Nephron (organoid): ENCODE measurements at regions not wholly inside any gene's neighbourhood (a gene's known extent, or its start where the extent isn't known, plus 50 kb on each side); places are given as distances from the start of the nearest gene placed in this dataset.
"Not testable (repeated sequence)": the region's sequence is repeated elsewhere in the genome, so short reads cannot be mapped to it uniquely, and the experiment has no call there.

ENCODE experiments used
- H3K27ac Mint-ChIP-seq, 3 experiments: 2 replicates each; pipeline ENCODE4 v1.8.0; 2020; ENCODE audit warnings: mixed read lengths in 3 of 3, mild to moderate bottlenecking in 2 of 3, moderate library complexity in 1 of 3
- H3K27me3 Mint-ChIP-seq: 2 replicates; pipeline ENCODE4 v1.8.0; 2021; ENCODE audit warnings: low read depth, mild to moderate bottlenecking, moderate library complexity, mixed read lengths
- H3K36me3 Mint-ChIP-seq: 2 replicates; pipeline ENCODE4 v1.8.0; 2020; ENCODE audit warnings: low read depth, mixed read lengths
- H3K4me1 Mint-ChIP-seq: 2 replicates; pipeline ENCODE4 v1.8.0; 2020; ENCODE audit warnings: mixed read lengths
- H3K4me3 Mint-ChIP-seq, 3 experiments: 2 replicates each; pipeline ENCODE4 v1.8.0; 2020; ENCODE audit warnings: mild to moderate bottlenecking in 3 of 3, mixed read lengths in 3 of 3, moderate library complexity in 2 of 3
- H3K9me3 Mint-ChIP-seq: 2 replicates; pipeline ENCODE4 v1.8.0; 2020; ENCODE audit warnings: mixed read lengths

DNA sequence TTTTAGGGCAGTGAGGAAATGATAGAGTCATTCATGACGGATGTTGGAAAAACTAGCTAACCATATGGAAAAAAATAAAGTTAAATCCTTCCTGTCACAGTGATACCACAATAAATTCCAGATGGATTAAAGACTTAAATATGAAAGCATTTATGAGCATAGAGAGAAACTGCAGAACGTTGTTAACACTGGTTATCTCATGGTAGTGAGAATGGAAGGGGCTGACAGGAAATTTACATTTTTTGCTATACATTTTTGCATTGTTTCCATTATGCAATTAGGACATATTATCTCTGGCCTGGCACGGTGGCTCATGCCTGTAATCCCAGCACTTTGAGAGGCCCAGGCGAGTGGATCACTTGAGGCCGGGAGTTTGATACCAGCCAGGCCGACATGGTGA is 130.5 kb upstream of the VOPP1 start:
- H3K4me3 Mint-ChIP-seq, H3K36me3 Mint-ChIP-seq, H3K4me1 Mint-ChIP-seq, H3K9me3 Mint-ChIP-seq, H3K27me3 Mint-ChIP-seq: not testable (repeated sequence)
- H3K27ac Mint-ChIP-seq: peak overlapping the region; percentile 59 to 93 (median 89)

DNA sequence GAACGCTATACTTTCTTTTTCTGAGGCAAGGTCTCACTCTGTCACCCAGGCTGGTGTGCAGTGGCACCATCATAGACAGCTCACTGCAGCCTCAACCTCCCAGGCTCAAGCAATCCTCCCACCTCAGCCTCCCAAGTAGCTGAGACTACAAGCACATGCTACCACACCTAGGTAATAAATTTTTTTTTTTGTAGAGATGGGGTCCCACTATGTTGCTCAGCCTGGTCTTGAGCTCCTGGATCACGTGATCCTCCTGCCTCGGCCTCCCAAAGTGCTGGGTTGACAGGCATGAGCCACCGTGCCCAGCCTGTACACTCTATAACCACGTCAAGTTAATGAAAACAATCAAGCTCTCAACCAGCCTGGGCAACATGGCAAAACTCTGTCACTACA is 127.1 kb upstream of the VOPP1 start:
- not testable (repeated sequence) for H3K4me3 Mint-ChIP-seq, H3K36me3 Mint-ChIP-seq, H3K9me3 Mint-ChIP-seq, H3K27me3 Mint-ChIP-seq, H3K27ac Mint-ChIP-seq
- H3K4me1 Mint-ChIP-seq: peaks cover 27% of the 10 kb centered on the region

DNA sequence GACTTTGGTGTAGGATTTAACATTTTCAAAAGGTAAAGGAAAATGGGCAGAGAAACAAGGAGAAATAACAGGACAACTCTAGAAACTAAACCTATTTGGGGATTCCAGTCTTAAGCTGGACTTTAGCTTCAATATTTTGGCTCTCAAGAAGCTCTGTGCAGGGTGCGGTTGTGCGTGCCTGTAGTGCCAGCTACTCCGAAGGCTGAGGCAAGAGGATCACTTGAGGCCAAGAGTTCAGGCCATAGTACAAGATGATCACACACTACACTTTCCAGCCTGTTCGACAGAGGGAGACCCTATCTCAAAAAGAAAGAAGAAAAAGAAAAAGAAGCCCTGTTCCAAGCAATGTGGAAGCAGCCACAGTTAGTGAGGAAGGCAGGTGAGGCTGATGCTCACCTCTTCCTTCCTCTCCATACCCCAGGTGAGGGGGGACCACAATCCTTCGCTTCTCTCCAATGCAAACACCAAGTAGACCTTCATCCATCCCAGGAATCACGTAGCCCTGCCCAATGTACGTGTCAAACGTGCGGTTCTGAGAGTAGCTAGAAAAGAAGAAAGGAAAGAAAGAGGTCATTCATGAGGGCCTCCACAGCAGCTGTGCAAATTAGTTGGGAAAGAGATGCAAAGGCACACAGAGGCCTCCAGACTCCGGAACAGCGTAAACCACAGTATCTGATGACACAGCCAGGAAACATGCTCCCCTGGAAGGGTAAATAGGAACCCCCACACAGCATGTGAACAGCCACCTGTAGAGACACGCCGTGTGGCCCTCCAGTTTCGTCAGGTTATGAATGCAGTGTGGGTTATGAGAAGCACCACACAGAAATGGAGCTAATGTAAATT is 126.5 kb upstream of the VOPP1 start:
- not testable (repeated sequence) for H3K4me3 Mint-ChIP-seq, H3K9me3 Mint-ChIP-seq, H3K36me3 Mint-ChIP-seq, H3K27me3 Mint-ChIP-seq
- Mint-ChIP-seq H3K4me1 (peaks cover 33% of the 10 kb centered on the region), H3K27ac (peak overlapping the region in 1 of 3 experiments; percentile 57)

DNA sequence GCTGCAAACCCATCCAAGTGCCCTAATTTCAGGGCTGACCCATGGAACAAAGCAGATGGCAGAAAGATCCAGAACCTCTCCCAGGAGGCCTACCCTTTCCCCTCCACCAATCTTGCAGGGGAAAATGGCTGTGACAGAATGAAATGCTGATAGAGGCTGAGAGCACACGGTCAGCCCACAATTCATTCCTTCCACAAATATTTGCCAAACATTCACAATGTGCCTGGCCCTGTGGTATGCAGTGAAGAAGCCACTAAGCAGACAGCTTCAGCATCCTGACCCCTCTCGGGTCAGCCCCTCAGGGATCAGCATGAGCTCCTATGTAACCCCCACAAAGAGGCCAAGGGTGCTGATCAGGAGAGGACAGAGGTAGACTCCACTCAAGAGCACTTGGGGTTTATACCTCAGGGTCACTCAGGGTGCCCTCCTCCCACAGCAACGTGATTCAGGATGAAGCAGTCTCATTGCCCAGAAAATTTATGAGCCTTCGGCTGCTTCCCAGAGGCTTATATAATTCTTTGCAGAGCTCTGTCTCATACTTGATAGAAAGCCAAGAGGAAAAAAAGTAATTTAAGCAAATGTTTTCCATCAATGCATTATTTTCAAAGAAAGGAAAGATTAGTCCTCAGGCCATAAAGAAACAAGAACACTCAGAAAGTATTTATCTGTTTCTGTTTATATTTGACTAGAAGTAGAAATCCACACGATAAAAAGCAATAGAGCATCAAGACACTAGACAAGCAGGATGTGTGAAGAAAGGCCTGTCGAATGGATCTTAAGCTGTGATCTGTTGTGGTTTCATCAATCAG is 123.8 kb upstream of the VOPP1 start:
- not testable (repeated sequence) for H3K27me3 Mint-ChIP-seq, H3K9me3 Mint-ChIP-seq, H3K36me3 Mint-ChIP-seq
- Mint-ChIP-seq H3K4me1 (peaks cover 28% of the 10 kb centered on the region), H3K4me3 (peak overlapping the region in 2 of 3 experiments; percentile 11 to 15), H3K27ac (peak overlapping the region; percentile 98 to 99 (median 99))

DNA sequence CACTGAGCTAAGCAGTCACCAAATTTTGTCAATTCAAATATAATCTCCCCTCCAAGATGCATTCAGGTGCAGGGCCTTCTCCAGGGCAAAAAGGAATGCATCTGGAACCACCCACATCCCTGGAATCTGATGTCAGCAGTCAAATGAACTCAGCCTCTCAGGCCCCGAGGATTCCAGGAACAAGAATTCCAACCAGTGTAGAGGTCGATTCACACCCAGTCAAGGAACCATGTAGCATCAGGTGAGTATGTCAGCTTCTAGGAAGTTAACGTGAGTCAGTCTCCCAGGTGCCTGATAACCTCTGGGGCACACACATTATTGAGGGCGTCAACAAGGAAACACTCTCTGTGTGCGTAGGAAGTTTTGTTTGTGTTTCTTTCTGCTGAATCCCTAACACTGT is 122.2 kb upstream of the VOPP1 start:
- H3K36me3 Mint-ChIP-seq, H3K9me3 Mint-ChIP-seq, H3K27me3 Mint-ChIP-seq, H3K4me3 Mint-ChIP-seq: not testable (repeated sequence)
- Mint-ChIP-seq H3K4me1 (peaks cover 34% of the 10 kb centered on the region), H3K27ac (peak overlapping the region; percentile 17 to 43 (median 21))

DNA sequence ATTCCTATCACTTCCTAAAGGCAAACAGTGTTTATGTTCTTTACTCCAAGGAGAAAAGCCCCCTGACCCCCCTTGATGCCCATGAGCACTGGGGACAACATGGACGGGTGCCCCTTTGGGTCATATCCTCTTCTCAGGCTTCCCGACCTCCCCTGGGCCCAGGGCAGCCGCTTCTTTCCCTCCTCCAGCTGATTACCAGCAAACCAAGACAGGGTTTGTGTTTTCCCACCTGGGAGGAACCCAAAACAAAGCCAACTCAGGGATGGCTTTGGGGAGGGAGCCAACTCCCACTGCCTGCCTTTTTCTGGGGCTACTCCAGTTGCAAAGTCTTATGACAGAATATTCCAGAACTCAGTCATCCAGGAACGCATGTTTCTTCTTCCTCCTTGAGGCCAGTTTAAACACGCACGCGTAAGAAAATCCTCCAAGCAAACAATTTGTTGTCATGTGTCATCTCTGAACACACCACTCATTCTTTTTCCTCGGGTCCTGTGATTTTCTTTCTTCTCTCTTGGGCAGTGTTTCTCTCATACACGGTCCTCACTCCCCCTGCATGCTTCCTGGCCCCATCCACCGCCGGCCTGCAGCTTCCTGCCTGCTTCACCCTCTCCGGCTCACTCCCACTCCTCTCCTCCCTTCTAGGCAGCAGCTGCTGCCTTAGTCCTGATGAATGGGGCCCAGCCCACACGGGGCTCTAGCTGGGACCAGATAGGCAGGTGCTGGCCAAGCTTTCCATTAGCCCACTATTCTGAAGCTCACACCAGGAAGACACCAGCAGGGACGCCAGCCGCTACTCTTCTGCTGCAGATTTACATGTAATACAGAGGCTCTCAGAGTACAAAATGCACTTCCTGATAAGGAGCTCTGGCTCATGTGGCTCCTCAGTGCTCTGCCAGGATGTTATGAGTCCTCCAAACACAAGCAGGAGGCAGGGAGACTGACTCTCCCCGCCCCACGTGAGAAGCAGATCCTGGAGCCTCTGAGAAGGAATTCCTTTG is 116.7 kb upstream of the VOPP1 start:
- Mint-ChIP-seq H3K27ac (peak overlapping the region; percentile 99 to 100 (median 100)), H3K4me1 (peaks cover 28% of the 10 kb centered on the region), H3K4me3 (peak overlapping the region; percentile 43 to 62 (median 56))
- H3K9me3 Mint-ChIP-seq, H3K36me3 Mint-ChIP-seq, H3K27me3 Mint-ChIP-seq: not testable (repeated sequence)

DNA sequence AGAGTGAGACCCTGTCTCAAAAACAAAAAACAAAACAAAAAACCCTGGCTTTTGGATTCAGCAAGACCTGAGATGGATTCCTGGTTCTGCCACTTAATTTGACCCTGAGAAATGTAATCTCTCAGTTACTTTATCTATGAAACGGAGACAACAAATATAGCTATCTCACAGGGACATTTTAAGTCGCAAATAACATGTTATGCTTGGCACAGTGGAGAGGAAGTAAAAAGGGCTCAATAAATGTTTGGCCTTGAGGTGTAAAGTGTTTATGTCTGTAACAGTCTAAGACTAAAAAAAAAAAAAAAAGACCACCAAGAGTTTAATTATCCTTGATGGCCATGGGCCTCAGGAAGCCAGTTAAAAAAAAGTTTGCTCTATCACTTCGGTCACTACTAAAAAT is 116.0 kb upstream of the VOPP1 start:
- H3K36me3 Mint-ChIP-seq, H3K27me3 Mint-ChIP-seq, H3K9me3 Mint-ChIP-seq: not testable (repeated sequence)
- peak overlapping the region; percentile 99 to 100 (median 100) for H3K27ac Mint-ChIP-seq
- peaks cover 26% of the 10 kb centered on the region for H3K4me1 Mint-ChIP-seq
- peak overlapping the region; percentile 43 to 62 (median 56) for H3K4me3 Mint-ChIP-seq

DNA sequence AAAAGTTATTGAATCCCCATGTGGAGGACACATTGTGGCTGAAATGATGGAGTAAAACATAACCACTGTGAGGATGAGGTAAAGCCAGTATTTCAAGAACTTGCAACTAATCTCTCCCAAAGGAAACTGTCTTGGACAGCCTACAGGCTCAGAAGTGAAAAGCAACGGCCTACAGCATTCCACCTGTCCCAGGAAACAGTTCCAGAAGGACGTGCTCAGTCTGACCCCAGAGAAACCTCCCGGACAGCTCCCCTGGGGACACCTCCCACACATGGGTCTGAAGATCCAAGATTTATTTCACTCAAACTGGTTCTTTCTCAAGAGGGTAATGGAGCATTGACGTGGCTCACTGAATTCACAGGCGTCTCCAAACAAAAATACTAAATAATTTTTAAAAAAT is 115.0 kb upstream of the VOPP1 start:
- not testable (repeated sequence) for H3K36me3 Mint-ChIP-seq, H3K4me3 Mint-ChIP-seq, H3K27me3 Mint-ChIP-seq, H3K9me3 Mint-ChIP-seq
- peaks cover 26% of the 10 kb centered on the region for H3K4me1 Mint-ChIP-seq
- peak overlapping the region in 1 of 3 experiments; percentile 100 for H3K27ac Mint-ChIP-seq

DNA sequence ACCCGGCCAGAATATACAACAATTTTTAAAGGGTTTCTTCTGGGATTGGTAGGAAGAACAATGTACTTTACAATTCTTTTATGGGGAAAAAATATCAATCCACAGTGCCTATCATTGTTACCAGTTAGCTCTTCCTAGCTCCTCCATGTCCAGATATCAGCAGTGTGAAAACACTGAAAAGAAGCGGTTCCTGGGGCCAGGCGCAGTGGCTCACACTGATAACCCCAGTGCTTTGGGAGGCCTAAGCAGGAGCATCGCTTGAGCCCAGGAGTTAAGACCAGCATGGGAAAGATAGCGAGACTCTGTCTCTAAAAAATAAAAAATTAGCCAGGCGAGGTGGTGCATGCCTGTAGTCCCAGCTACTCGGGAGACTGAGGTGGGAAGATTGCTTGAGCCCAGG is 114.5 kb upstream of the VOPP1 start:
- H3K9me3 Mint-ChIP-seq, H3K36me3 Mint-ChIP-seq, H3K4me3 Mint-ChIP-seq, H3K27ac Mint-ChIP-seq, H3K27me3 Mint-ChIP-seq: not testable (repeated sequence)
- H3K4me1 Mint-ChIP-seq: peaks cover 26% of the 10 kb centered on the region

DNA sequence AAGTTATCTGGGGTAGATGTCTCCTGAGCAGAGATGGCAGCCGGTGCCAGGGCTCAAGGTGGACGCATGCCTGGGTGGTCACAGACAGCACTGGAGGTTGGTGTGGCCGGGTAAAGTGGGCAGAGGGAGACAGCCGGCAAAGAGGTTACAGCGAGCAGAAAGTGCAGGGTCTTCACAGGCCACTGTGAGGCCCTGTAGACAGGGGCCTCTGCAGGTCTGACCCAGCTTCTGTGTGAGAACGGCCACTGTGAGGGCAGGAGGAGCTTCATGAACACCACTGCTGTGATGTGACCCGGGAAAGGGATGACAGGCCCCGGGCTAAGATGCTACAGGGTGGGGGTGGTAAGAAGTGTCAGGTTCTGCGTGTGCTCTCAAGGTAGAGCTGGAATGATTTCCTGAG is 111.2 kb upstream of the VOPP1 start:
- H3K27me3 Mint-ChIP-seq, H3K4me3 Mint-ChIP-seq: not testable (repeated sequence)

DNA sequence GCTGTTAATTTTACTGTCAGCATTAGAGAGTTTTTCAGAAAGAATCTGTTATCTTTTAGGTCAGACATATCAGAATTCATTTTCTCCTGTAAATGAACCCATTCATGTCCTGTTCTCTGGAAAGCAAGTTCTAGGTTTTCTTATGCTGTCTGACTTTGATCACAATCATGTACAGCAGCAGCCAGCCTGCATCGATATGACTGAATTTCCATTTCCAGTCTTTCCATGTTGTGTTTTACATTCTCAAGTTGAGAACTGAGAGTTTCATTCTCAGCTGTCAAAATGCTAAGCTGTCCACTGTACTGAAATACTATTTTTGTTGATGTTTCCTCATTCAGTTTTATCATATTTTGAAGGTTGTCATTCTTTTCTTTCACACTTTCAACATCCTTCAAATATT is 103.3 kb upstream of the VOPP1 start:
- not testable (repeated sequence) for H3K4me3 Mint-ChIP-seq, H3K9me3 Mint-ChIP-seq, H3K27me3 Mint-ChIP-seq, H3K4me1 Mint-ChIP-seq, H3K27ac Mint-ChIP-seq, H3K36me3 Mint-ChIP-seq

More for the DNA sequence above, 111.2 kb upstream of the VOPP1 start:
- H3K27ac Mint-ChIP-seq: peak overlapping the region in 1 of 3 experiments; percentile 24
- H3K9me3 Mint-ChIP-seq, H3K36me3 Mint-ChIP-seq: not testable (repeated sequence)
- H3K4me1 Mint-ChIP-seq: peaks cover 10% of the 10 kb centered on the region

DNA sequence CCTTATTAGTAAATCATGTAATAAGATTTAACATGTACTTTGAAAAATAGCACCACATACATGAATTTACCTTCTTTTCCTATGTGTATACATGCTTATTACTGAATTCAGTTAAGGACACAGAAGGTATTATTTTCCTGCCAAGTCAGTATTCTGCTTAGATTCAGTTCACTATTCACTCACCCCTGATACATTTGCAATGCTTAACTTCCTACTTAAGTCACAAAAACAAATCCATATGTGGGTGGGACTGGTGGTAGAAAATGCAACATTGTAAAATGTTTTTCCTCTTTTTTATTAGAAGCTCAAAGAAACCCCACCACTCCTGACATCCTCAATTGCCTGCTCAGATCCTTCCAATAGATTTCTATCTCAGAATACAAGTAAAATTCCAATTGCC is 101.2 kb upstream of the VOPP1 start:
- not testable (repeated sequence) for H3K36me3 Mint-ChIP-seq, H3K27ac Mint-ChIP-seq, H3K4me3 Mint-ChIP-seq, H3K9me3 Mint-ChIP-seq, H3K27me3 Mint-ChIP-seq, H3K4me1 Mint-ChIP-seq

DNA sequence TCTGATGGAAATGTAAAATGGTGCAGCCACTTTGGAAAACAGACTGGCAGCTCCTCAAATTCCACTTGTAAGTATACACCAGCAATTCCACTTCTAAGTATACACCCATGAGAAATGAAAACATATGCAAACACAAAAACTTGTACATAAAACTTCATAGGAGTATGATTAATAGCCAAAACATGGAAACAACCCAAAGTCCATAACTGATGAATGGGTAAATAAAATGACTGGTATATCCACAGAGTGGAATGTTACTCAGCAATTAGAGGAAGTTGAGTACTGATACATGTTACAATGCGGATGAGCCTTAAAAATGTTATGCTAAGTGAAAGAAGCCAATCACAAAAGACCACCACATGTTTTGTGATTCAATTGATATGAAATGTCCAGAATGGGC is 99.8 kb upstream of the VOPP1 start:
- H3K36me3 Mint-ChIP-seq, H3K4me3 Mint-ChIP-seq, H3K27ac Mint-ChIP-seq, H3K4me1 Mint-ChIP-seq, H3K27me3 Mint-ChIP-seq, H3K9me3 Mint-ChIP-seq: not testable (repeated sequence)
